ENCODE measurements at regions not wholly inside any gene's neighbourhood (a gene's known extent, or its start where the extent isn't known, plus 50 kb on each side); places are given as distances from the start of the nearest gene placed in this dataset.

- DNase-seq (ENCODE audit: low read depth), result peak; percentile 99
Observed at GRCh38 chr20:4513720-4514119, 172.5 kb upstream of the PRNP start.

GRCh38 chr20:4512891-4513550, 173.2 kb upstream of the PRNP start:
- peak; percentile 100 for DNase-seq (ENCODE audit: low read depth)

- peak; percentile 49 for DNase-seq (ENCODE audit: low read depth)
Observed at GRCh38 chr20:4511776-4512175, 174.5 kb upstream of the PRNP start.

GRCh38 chr20:4509825-4510522, 176.3 kb upstream of the PRNP start:
- DNase-seq (ENCODE audit: low read depth), result peak; percentile 89

- peak; percentile 85 for DNase-seq (ENCODE audit: low read depth)
Observed at GRCh38 chr20:4508773-4509172, 177.5 kb upstream of the PRNP start.

- peak; percentile 99 for DNase-seq (ENCODE audit: low read depth)
Observed at GRCh38 chr20:4507288-4507719, 179.0 kb upstream of the PRNP start.

GRCh38 chr20:4504814-4505213, 181.4 kb upstream of the PRNP start:
- no peak for DNase-seq (ENCODE audit: low read depth)

- peak; percentile 85 for DNase-seq (ENCODE audit: low read depth)
Observed at GRCh38 chr20:4502756-4503155, 183.5 kb upstream of the PRNP start.

- DNase-seq (ENCODE audit: low read depth), result peak; percentile 88
Observed at GRCh38 chr20:4493386-4493785, 192.9 kb upstream of the PRNP start.

GRCh38 chr20:4491643-4492042, 194.6 kb upstream of the PRNP start:
- DNase-seq (ENCODE audit: low read depth), result peak; percentile 87

GRCh38 chr20:4490606-4491280, 195.5 kb upstream of the PRNP start:
- DNase-seq (ENCODE audit: low read depth), result peak; percentile 93

- DNase-seq (ENCODE audit: low read depth), result peak; percentile 60
Observed at GRCh38 chr20:4490045-4490444, 196.2 kb upstream of the PRNP start.

- peak; percentile 99 for DNase-seq (ENCODE audit: low read depth)
Observed at GRCh38 chr20:4488407-4489339, 197.6 kb upstream of the PRNP start.

- no peak for DNase-seq (ENCODE audit: low read depth)
Observed at GRCh38 chr20:4484379-4484997, 201.8 kb upstream of the PRNP start.

- DNase-seq (ENCODE audit: low read depth), result no peak
Observed at GRCh38 chr20:4483961-4484360, 202.3 kb upstream of the PRNP start.

GRCh38 chr20:4483486-4483885, 202.8 kb upstream of the PRNP start:
- DNase-seq (ENCODE audit: low read depth), result peak; percentile 81

- DNase-seq (ENCODE audit: low read depth), result no peak
Observed at GRCh38 chr20:4480104-4480503, 206.2 kb upstream of the PRNP start.

- peak; percentile 98 for DNase-seq (ENCODE audit: low read depth)
Observed at GRCh38 chr20:4476903-4477500, 209.3 kb upstream of the PRNP start.

- DNase-seq (ENCODE audit: low read depth), result peak; percentile 79
Observed at GRCh38 chr20:4472906-4473305, 213.3 kb upstream of the PRNP start.

- DNase-seq (ENCODE audit: low read depth), result peak; percentile 82
Observed at GRCh38 chr20:4471221-4471620, 215.0 kb upstream of the PRNP start.

GRCh38 chr20:4470375-4470774, 215.9 kb upstream of the PRNP start:
- DNase-seq (ENCODE audit: low read depth), result peak; percentile 99
